ENCODE measurements at regions not wholly inside any gene's neighbourhood (a gene's known extent, or its start where the extent isn't known, plus 50 kb on each side); places are given as distances from the start of the nearest gene placed in this dataset.

- TF ChIP-seq GATA3 (IDR thresholded peaks at IDR 0.05; ENCODE audit: low read depth, low read length) (no peak), GATA2 (IDR thresholded peaks at IDR 0.05; ENCODE audit: low read depth, low read length) (no peak)
Observed at GRCh38 chr3:103818800-103819199, 1384.0 kb downstream of the ZPLD1 start.
